ENCODE measurements at regions not wholly inside any gene's neighbourhood (a gene's known extent, or its start where the extent isn't known, plus 50 kb on each side); places are given as distances from the start of the nearest gene placed in this dataset.

DNA sequence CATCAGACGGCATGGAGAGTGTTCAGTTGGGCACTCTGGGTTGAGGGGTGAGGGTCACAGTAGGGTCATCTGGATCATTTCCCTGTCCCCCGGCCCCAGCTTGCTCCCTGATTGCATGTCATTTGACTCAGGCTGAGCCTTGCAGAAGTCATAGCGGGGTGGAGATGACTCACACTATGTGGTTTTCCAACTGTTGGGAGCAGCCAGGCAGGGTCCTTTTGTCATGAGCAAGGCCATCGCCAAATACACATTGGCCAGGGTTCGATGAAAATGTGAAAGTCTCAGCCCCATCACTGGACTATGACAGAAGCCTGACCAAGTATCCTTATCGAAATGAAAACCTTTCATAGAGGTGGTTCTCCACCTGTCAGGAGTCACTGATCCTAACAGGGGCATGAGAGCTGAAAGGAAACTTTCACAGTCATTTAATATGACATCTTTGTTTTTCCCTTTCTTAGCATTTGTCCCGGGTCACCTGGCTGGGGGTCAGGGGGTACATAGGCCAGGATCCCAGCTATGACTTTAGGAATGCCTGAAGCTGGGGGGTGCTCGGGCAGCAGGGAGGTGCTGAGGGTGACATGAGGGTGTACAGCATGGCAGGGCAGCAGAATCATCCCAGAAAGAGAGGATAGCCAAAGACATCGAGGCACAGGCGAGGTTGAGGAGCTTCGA is 70.2 kb upstream of the CD93 start:
- no peaks in the 10 kb centered on the region for H3K27me3 ChIP-seq (ENCODE audit: control insufficient read depth, insufficient read depth, low read length, poor library complexity, severe bottlenecking)
- no peaks in the 10 kb centered on the region for H3K9me3 ChIP-seq (ENCODE audit: control insufficient read depth, low read length)
- WGBS, 2 experiments, result 89 to 93% methylated on average over 11 of the region's 11 CpGs
- H3K27ac ChIP-seq (ENCODE audit: insufficient read depth, low read depth, low read length, poor library complexity, severe bottlenecking), result no peak overlapping the region
- H3K4me3 ChIP-seq (ENCODE audit: insufficient read depth, low read depth, low read length), result no peak overlapping the region
- no peaks in the 10 kb centered on the region for H3K36me3 ChIP-seq (ENCODE audit: control insufficient read depth, insufficient read depth, low read length)
- peaks cover 12% of the 10 kb centered on the region for H3K4me1 ChIP-seq (ENCODE audit: control insufficient read depth, insufficient read depth, low read length)

DNA sequence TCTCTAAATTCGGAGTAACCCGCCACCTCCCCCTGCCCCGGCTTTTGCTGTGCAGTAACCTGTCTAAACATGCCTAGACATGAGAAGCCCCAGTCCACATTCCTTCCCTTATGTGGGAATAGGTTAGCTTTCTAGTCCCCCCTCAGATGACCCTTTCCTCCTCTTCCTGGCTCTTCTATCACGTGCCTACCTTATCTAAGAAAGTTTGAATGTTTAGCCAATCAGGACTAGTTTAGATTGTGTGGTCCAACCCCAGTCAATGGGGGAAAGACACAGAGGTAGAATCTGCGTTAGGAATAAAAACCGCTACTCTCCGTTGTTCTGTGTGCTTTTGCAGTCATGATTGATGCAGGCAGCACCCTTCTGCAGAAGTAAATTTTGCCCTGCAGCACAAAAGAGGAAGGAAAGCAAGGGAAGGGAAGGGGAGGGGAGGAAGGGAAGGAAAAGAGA is 69.0 kb upstream of the CD93 start:
- 77 to 81% methylated on average over 7 of the region's 7 CpGs for WGBS, 2 experiments

DNA sequence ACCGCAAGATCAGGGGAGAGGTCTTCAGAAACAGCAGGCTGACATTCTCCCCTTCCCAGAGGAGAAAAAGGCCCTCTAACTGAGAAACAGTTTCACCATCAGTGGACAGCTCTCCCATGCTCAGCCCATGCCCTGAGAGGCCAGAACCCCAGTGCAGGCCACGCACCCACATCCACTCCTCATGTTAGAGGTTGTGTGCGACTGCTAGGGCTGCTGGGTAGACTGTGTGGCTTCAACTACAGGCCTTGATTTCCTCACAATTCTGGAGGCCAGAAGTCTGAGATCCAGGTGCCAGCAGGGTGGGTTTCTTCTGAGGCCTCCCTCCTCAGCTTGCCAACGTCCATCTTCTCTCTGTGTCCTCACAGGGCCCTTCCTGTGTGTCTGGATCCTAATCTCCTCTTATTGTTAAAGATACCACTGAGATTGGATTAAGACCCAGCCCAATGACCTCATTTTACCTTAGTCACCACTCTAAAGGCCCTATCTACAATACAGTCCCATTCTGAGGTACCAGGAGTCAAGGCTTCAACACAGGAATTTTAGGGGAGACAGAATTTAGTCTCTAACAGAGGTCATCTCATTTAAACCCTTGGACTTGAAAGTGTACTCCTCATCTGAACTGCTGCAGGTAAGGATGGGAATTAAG is 67.7 kb upstream of the CD93 start:
- Histone ChIP-seq H3K4me1 (ENCODE audit: control insufficient read depth, insufficient read depth, low read length) (no peaks in the 10 kb centered on the region), H3K9me3 (ENCODE audit: control insufficient read depth, low read length) (no peaks in the 10 kb centered on the region), H3K27ac (ENCODE audit: insufficient read depth, low read depth, low read length, poor library complexity, severe bottlenecking) (no peak overlapping the region), H3K4me3 (ENCODE audit: insufficient read depth, low read depth, low read length) (no peak overlapping the region), H3K27me3 (ENCODE audit: control insufficient read depth, insufficient read depth, low read length, poor library complexity, severe bottlenecking) (no peaks in the 10 kb centered on the region), H3K36me3 (ENCODE audit: control insufficient read depth, insufficient read depth, low read length) (no peaks in the 10 kb centered on the region)
- WGBS, 2 experiments, result 79 to 86% methylated on average over 4 of the region's 4 CpGs

More for the DNA sequence above, 69.0 kb upstream of the CD93 start:
- no peaks in the 10 kb centered on the region for H3K9me3 ChIP-seq (ENCODE audit: control insufficient read depth, low read length)
- peaks cover 3% of the 10 kb centered on the region for H3K4me1 ChIP-seq (ENCODE audit: control insufficient read depth, insufficient read depth, low read length)
- H3K27me3 ChIP-seq (ENCODE audit: control insufficient read depth, insufficient read depth, low read length, poor library complexity, severe bottlenecking), result no peaks in the 10 kb centered on the region
- no peak overlapping the region for H3K27ac ChIP-seq (ENCODE audit: insufficient read depth, low read depth, low read length, poor library complexity, severe bottlenecking)
- H3K36me3 ChIP-seq (ENCODE audit: control insufficient read depth, insufficient read depth, low read length), result no peaks in the 10 kb centered on the region
- H3K4me3 ChIP-seq (ENCODE audit: insufficient read depth, low read depth, low read length), result no peak overlapping the region

DNA sequence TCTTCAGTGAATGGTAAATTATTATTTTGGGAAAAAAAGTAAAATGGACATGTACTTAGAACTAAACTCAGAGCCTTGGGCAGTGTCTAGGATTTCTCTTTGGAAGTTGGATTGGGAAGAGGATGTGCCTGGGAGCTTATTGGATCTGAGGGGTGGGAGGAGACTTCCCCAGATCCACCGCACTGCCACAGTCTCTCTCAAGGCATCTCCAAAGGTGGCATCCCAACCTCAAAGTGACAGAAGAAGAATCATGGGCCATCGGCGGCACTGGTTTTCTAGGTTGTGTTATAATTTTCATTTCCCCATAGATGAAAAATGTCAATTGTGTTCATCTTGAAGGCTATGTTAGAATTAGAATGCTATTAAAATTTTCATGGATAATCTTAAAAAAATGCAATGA is 66.8 kb upstream of the CD93 start:
- H3K27me3 ChIP-seq (ENCODE audit: control insufficient read depth, insufficient read depth, low read length, poor library complexity, severe bottlenecking), result no peaks in the 10 kb centered on the region
- H3K4me1 ChIP-seq (ENCODE audit: control insufficient read depth, insufficient read depth, low read length), result no peaks in the 10 kb centered on the region
- H3K4me3 ChIP-seq (ENCODE audit: insufficient read depth, low read depth, low read length), result no peak overlapping the region
- no peaks in the 10 kb centered on the region for H3K9me3 ChIP-seq (ENCODE audit: control insufficient read depth, low read length)
- 100% methylated on average over 2 to 3 of the region's 3 CpGs for WGBS, 2 experiments
- no peak overlapping the region for H3K27ac ChIP-seq (ENCODE audit: insufficient read depth, low read depth, low read length, poor library complexity, severe bottlenecking)
- no peaks in the 10 kb centered on the region for H3K36me3 ChIP-seq (ENCODE audit: control insufficient read depth, insufficient read depth, low read length)

DNA sequence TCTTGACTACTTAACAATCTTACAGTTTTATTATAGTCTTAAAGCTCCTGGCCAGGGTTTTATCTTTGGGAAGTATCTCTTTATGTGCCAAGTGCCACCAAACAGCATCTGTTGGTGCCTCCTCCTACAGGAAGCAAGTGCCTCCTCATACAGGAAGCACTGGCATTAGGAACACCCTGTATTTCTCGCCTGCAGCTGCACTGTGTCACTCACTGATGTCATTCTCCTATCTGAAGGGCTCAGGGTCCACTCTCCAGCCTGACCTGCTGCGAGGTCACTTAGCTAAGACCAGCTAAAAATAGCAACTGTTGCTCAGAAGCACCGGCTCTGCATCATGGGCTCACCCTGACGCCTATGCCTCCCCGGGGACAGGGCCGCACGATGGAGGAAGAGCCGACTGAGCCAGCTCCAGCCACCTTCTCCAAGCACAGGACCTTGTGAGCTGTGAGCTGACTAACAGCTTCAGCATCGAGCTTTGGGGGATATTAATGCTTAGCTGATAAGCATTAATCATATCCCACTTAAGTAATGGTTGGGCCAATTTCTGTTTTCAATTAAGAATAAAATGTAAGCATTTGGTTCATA is 66.3 kb upstream of the CD93 start:
- H3K4me1 ChIP-seq (ENCODE audit: control insufficient read depth, insufficient read depth, low read length), result no peaks in the 10 kb centered on the region
- H3K9me3 ChIP-seq (ENCODE audit: control insufficient read depth, low read length), result no peaks in the 10 kb centered on the region
- 93 to 96% methylated on average over 9 of the region's 9 CpGs for WGBS, 2 experiments
- no peaks in the 10 kb centered on the region for H3K36me3 ChIP-seq (ENCODE audit: control insufficient read depth, insufficient read depth, low read length)
- H3K27ac ChIP-seq (ENCODE audit: insufficient read depth, low read depth, low read length, poor library complexity, severe bottlenecking), result no peak overlapping the region
- no peak overlapping the region for H3K4me3 ChIP-seq (ENCODE audit: insufficient read depth, low read depth, low read length)
- no peaks in the 10 kb centered on the region for H3K27me3 ChIP-seq (ENCODE audit: control insufficient read depth, insufficient read depth, low read length, poor library complexity, severe bottlenecking)

DNA sequence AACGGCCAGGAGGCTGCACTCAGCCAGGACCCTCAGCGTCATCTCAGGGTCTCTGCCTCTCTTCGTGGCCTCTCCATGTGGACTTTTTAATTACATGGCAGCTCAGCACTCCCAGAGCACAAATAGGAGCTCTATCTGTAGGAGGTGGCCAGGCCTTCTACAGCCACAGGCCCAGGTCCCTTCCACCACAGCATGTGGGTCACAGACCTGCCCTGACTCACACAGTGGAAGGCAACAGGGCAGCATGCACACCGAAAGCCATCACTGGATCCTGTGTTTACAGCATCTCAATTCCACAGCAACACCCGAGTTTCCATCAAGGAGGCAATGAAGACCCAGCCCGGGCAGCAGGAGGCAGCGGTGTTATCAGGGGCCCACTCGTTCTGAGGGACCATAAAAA is 65.8 kb upstream of the CD93 start:
- H3K9me3 ChIP-seq (ENCODE audit: control insufficient read depth, low read length), result no peaks in the 10 kb centered on the region
- 95% methylated on average over 8 of the region's 8 CpGs for WGBS, 2 experiments
- no peaks in the 10 kb centered on the region for H3K4me1 ChIP-seq (ENCODE audit: control insufficient read depth, insufficient read depth, low read length)
- no peaks in the 10 kb centered on the region for H3K27me3 ChIP-seq (ENCODE audit: control insufficient read depth, insufficient read depth, low read length, poor library complexity, severe bottlenecking)
- no peaks in the 10 kb centered on the region for H3K36me3 ChIP-seq (ENCODE audit: control insufficient read depth, insufficient read depth, low read length)
- H3K27ac ChIP-seq (ENCODE audit: insufficient read depth, low read depth, low read length, poor library complexity, severe bottlenecking), result no peak overlapping the region
- H3K4me3 ChIP-seq (ENCODE audit: insufficient read depth, low read depth, low read length), result no peak overlapping the region

DNA sequence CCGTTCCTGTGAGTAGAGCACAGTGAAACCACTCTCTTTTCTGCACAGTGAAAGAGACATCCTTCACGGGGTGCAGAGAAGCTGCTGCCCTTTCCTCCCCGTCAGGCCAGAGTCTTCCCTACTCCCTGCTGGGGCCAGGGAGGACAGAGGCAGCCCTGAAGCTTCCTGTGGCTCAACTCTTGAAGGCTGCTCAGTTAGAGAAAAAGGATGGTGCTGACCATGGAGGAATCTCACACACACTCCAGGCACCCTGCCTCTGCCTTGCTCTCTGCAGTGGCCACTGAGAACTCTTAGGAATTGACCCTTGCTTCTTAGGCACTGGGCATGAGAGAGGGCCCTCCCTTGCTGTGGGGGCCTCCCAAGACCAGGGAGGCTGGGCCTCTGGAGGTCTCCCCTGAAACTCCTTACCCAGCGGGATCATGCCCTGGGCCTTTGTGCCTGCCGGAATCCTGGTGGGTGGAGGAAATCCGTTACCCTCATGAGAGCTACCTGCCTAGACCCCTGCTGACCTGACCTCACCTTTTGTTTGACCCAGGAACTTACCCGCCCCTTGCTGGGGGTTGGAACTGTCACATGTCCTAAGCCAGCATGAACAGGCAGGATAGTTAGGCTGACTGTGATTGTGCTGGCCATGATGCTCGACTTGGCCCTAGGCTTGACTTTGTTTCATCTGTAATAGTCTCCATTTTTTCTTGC is 65.0 kb upstream of the CD93 start:
- H3K4me1 ChIP-seq (ENCODE audit: control insufficient read depth, insufficient read depth, low read length), result no peaks in the 10 kb centered on the region

DNA sequence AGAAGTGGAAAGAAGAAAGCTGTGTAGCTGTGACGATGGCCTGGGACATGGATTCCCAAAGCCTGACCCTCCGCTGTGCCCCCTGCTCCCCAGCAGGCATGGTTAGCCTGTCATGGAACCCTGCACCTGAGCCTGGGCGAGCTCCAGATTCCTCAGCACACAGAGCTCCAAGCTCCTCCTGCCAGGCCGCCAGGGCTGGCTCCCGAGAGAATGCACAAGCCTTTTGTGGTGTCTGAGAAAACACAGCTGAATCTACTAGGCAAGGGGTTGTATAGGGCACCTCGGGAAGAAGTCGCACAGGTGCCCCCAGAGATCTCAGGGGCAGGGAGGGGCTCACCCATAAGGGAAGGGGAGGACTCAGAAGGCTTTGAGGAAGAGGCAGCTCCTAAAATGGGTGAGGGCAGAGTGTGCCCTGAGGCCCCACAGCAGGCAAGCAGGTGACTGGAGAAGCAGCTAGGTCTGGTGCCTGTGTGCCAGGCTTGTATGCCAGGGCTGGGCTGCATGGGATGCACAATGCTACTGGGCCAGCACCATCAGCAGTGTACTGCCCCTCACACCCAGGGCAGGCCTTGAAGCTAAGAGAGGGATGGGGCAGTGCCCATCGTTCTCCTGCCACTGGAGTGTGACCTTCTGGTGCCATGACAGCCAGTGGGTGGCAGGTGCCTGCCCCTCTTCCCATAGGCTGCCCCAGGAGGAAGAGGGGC is 64.3 kb upstream of the CD93 start:
- Histone ChIP-seq H3K9me3 (ENCODE audit: control insufficient read depth, low read length) (no peaks in the 10 kb centered on the region), H3K4me3 (ENCODE audit: insufficient read depth, low read depth, low read length) (no peak overlapping the region), H3K4me1 (ENCODE audit: control insufficient read depth, insufficient read depth, low read length) (no peaks in the 10 kb centered on the region), H3K27ac (ENCODE audit: insufficient read depth, low read depth, low read length, poor library complexity, severe bottlenecking) (no peak overlapping the region), H3K27me3 (ENCODE audit: control insufficient read depth, insufficient read depth, low read length, poor library complexity, severe bottlenecking) (no peaks in the 10 kb centered on the region), H3K36me3 (ENCODE audit: control insufficient read depth, insufficient read depth, low read length) (no peaks in the 10 kb centered on the region)
- WGBS, 2 experiments, result 77 to 81% methylated on average over 8 of the region's 8 CpGs

More for the DNA sequence above, 65.0 kb upstream of the CD93 start:
- H3K27ac ChIP-seq (ENCODE audit: insufficient read depth, low read depth, low read length, poor library complexity, severe bottlenecking), result no peak overlapping the region
- H3K4me3 ChIP-seq (ENCODE audit: insufficient read depth, low read depth, low read length), result no peak overlapping the region
- no peaks in the 10 kb centered on the region for H3K27me3 ChIP-seq (ENCODE audit: control insufficient read depth, insufficient read depth, low read length, poor library complexity, severe bottlenecking)
- no peaks in the 10 kb centered on the region for H3K36me3 ChIP-seq (ENCODE audit: control insufficient read depth, insufficient read depth, low read length)
- 85 to 86% methylated on average over 8 of the region's 8 CpGs for WGBS, 2 experiments
- H3K9me3 ChIP-seq (ENCODE audit: control insufficient read depth, low read length), result no peaks in the 10 kb centered on the region

DNA sequence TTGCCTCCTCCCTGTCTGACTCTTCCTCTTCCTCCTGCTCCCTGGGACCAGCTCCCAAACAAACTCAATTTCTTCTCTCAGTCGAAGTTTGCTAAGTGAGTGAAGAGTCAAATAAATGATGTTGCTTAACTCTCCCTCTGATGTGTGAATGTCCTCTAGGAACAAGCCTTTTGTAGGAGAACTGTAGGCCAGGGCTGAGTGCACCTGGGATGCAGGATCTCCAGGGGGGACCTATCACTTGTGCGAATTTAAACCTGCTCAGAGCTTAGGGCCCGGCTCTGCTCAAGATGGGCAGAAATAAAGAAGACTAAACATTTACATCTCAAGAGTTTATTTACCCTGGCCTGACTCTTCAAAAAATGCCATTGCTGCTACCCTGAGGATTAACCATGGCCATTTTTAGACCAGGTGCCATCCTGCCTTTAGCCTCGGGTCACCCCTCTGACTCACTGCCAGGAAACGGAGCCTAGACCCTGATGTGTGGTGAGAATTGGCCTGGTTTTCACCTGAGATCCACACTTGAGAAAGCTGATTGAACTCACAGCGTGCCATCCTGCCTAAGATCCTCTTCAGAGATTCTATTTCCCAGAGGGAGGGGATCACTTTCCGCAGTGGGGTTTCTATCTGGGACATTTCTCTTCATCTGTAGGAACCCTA is 63.6 kb upstream of the CD93 start:
- Histone ChIP-seq H3K4me1 (ENCODE audit: control insufficient read depth, insufficient read depth, low read length) (no peaks in the 10 kb centered on the region), H3K9me3 (ENCODE audit: control insufficient read depth, low read length) (no peaks in the 10 kb centered on the region), H3K27me3 (ENCODE audit: control insufficient read depth, insufficient read depth, low read length, poor library complexity, severe bottlenecking) (no peaks in the 10 kb centered on the region), H3K27ac (ENCODE audit: insufficient read depth, low read depth, low read length, poor library complexity, severe bottlenecking) (no peak overlapping the region), H3K36me3 (ENCODE audit: control insufficient read depth, insufficient read depth, low read length) (no peaks in the 10 kb centered on the region), H3K4me3 (ENCODE audit: insufficient read depth, low read depth, low read length) (no peak overlapping the region)
- WGBS, 2 experiments, result 89 to 92% methylated on average over 7 of the region's 7 CpGs
